PC-9 (cell line): ENCODE measurements at regions not wholly inside any gene's neighbourhood (a gene's known extent, or its start where the extent isn't known, plus 50 kb on each side); places are given as distances from the start of the nearest gene placed in this dataset.

Experiments
- BruUV-seq: library from RNA; stranded (reverse); fragments of 400-500 nt; replicated peaks from 2 replicates; lab custom pipeline; 2021; lab: Mats Ljungman, UMichigan
- CTCF ChIA-PET: fragments of 300-600 bp; sonication (Branson Sonifier 250); formaldehyde crosslinking; loops from one replicate; lab custom pipeline; 2022; ENCODE audit warnings: antibody characterized with exemption; lab: Charles Lee
- POLR2A ChIA-PET: fragments of 300-600 bp; sonication (Branson Sonifier 250); formaldehyde crosslinking; loops from one replicate; lab custom pipeline; 2022; ENCODE audit warnings: antibody characterized with exemption; ENCODE audit not compliant: unreplicated experiment; lab: Charles Lee
- DNase-seq, 2 experiments: peaks; one replicate each; pipeline versions ENCODE4 v3.0.0 to v3.0.0-alpha.2; 2015 to 2022; ENCODE audit warnings: mixed read lengths in 1 of 2
- H2AFZ ChIP-seq: fragments of 200-600 bp; sonication (generic); 2 replicates; pipeline ENCODE4 v1.8.1; 2017; ENCODE audit warnings: antibody characterized with exemption
- H3F3A ChIP-seq: fragments of 200-600 bp; sonication (generic); 2 replicates; pipeline ENCODE4 v1.8.1; 2017; ENCODE audit warnings: antibody characterized with exemption, mild to moderate bottlenecking, low read depth; ENCODE audit not compliant: insufficient read depth
- H3K27ac ChIP-seq: fragments of 200-600 bp; sonication (generic); 2 replicates; pipeline ENCODE4 v1.6.1; 2016; ENCODE audit warnings: mixed run types
- H3K27me3 ChIP-seq: fragments of 200-600 bp; sonication (generic); 2 replicates; pipeline ENCODE4 v1.6.1; 2016; ENCODE audit warnings: low read depth, mixed run types; ENCODE audit not compliant: insufficient read depth
- H3K36me3 ChIP-seq: fragments of 200-600 bp; sonication (generic); 2 replicates; pipeline ENCODE4 v1.6.1; 2016; ENCODE audit warnings: low read depth, mixed run types
- H3K4me1 ChIP-seq: fragments of 200-600 bp; sonication (generic); replicated peaks from 2 replicates; pipeline ENCODE4 v1.6.1; 2016; ENCODE audit warnings: mixed run types; ENCODE audit not compliant: insufficient read depth
- H3K4me2 ChIP-seq: fragments of 200-600 bp; sonication (generic); 2 replicates; pipeline ENCODE4 v1.6.1; 2017; ENCODE audit warnings: mixed run types
- H3K4me3 ChIP-seq: fragments of 200-600 bp; sonication (generic); 2 replicates; pipeline ENCODE4 v1.6.1; 2016; ENCODE audit warnings: mixed run types
- H3K79me2 ChIP-seq: fragments of 200-600 bp; sonication (generic); 2 replicates; pipeline ENCODE4 v1.6.1; 2017; ENCODE audit warnings: low read depth, mixed run types
- H3K9me2 ChIP-seq: fragments of 200-600 bp; sonication (generic); 2 replicates; pipeline ENCODE4 v1.8.1; 2017; ENCODE audit warnings: mild to moderate bottlenecking; ENCODE audit not compliant: insufficient read depth
- H3K9me3 ChIP-seq: fragments of 200-600 bp; sonication (generic); 2 replicates; pipeline ENCODE4 v1.8.1; 2016; ENCODE audit warnings: low read depth; ENCODE audit not compliant: insufficient read depth
- H4K20me1 ChIP-seq: fragments of 200-600 bp; sonication (generic); 2 replicates; pipeline ENCODE4 v1.8.1; 2017; ENCODE audit not compliant: insufficient read depth
- CTCF ChIP-seq: fragments of 200-600 bp; sonication (generic); conservative IDR thresholded peaks from 2 replicates; pipeline ENCODE4 v1.6.1; 2017; ENCODE audit warnings: mixed run types, antibody characterized with exemption, mild to moderate bottlenecking, moderate library complexity
- EZH2 ChIP-seq: fragments of 200-600 bp; sonication (generic); IDR thresholded peaks from 2 replicates; pipeline ENCODE4 v1.8.0; 2017; ENCODE audit warnings: antibody characterized with exemption, low read depth
- intact Hi-C: fragments of 100-400 bp; cut with micrococcal nuclease; formaldehyde crosslinking; loops from one replicate; pipeline ENCODE4 v1.10.0; 2022; ENCODE audit not compliant: unreplicated experiment

GRCh38 chr21:28624626-28625025, 368.1 kb downstream of the LTN1 start:
- Histone ChIP-seq H2AFZ (no peak overlapping the region), H3K9me3 (no peaks in the 10 kb centered on the region), H4K20me1 (no peaks in the 10 kb centered on the region), H3K4me2 (no peak overlapping the region), H3K9me2 (no peaks in the 10 kb centered on the region), H3K4me3 (no peak overlapping the region), H3K4me1 (no peaks in the 10 kb centered on the region), H3K27me3 (no peaks in the 10 kb centered on the region), H3F3A (no peaks in the 10 kb centered on the region), H3K36me3 (no peaks in the 10 kb centered on the region), H3K27ac (no peak overlapping the region), H3K79me2 (no peaks in the 10 kb centered on the region)
- ChIA-PET CTCF (no interaction called here), POLR2A (no interaction called here)
- intact Hi-C loops: no loop called here
- no peak for DNase-seq
- no TSS peak for BruUV-seq
- TF ChIP-seq CTCF: no peak
- no peak for TF ChIP-seq EZH2

- no peak overlapping the region for H3K27ac ChIP-seq
- ChIA-PET CTCF (interaction anchor here (0.7 kb wide), 1 partner anchor 71 kb away, joined by 4 read pairs; no protein-coding TSS in a partner anchor), POLR2A (no interaction called here)
- H3K4me3 ChIP-seq: no peak overlapping the region
- H3K36me3 ChIP-seq: no peaks in the 10 kb centered on the region
- no peaks in the 10 kb centered on the region for H3K9me2 ChIP-seq
- no peaks in the 10 kb centered on the region for H3K79me2 ChIP-seq
- H3K4me2 ChIP-seq: no peak overlapping the region
- TF ChIP-seq CTCF (no peak), EZH2 (no peak)
- H4K20me1 ChIP-seq: no peaks in the 10 kb centered on the region
- H3K4me1 ChIP-seq: no peaks in the 10 kb centered on the region
- H3F3A ChIP-seq: no peaks in the 10 kb centered on the region
- H3K27me3 ChIP-seq: no peaks in the 10 kb centered on the region
- DNase-seq: no peak
- no peak overlapping the region for H2AFZ ChIP-seq
- intact Hi-C loops: no loop called here
- H3K9me3 ChIP-seq: no peaks in the 10 kb centered on the region
- no TSS peak for BruUV-seq
Measured at GRCh38 chr21:28617300-28617699, 375.4 kb downstream of the LTN1 start.

GRCh38 chr21:28615276-28615675, 377.4 kb downstream of the LTN1 start:
- H3K27ac ChIP-seq: no peak overlapping the region
- H3K79me2 ChIP-seq: no peaks in the 10 kb centered on the region
- H3K9me2 ChIP-seq: no peaks in the 10 kb centered on the region
- no peak overlapping the region for H3K4me3 ChIP-seq
- no peaks in the 10 kb centered on the region for H3K9me3 ChIP-seq
- no peaks in the 10 kb centered on the region for H4K20me1 ChIP-seq
- CTCF ChIA-PET: no interaction called here
- H3K4me1 ChIP-seq: no peaks in the 10 kb centered on the region
- DNase-seq: no peak
- H3K4me2 ChIP-seq: no peak overlapping the region
- no TSS peak for BruUV-seq
- no peaks in the 10 kb centered on the region for H3F3A ChIP-seq
- no peaks in the 10 kb centered on the region for H3K27me3 ChIP-seq
- TF ChIP-seq CTCF (no peak), EZH2 (no peak)
- POLR2A ChIA-PET: no interaction called here
- H3K36me3 ChIP-seq: no peaks in the 10 kb centered on the region
- intact Hi-C loops: no loop called here
- H2AFZ ChIP-seq: no peak overlapping the region
